GM23338 (cell line): ENCODE measurements at regions not wholly inside any gene's neighbourhood (a gene's known extent, or its start where the extent isn't known, plus 50 kb on each side); places are given as distances from the start of the nearest gene placed in this dataset.

ENCODE experiments used
- ATAC-seq: fragments of 200-7000 bp; cut with Tn5 transposase; 3 replicates; pipeline ENCODE4 v1.9.1; 2020
- DNase-seq: peaks from one replicate; pipeline ENCODE4 v3.0.0-alpha.2; 2015; ENCODE audit warnings: low spot score
- H2AFZ ChIP-seq: fragments of 200-600 bp; sonication (generic); 2 replicates; pipeline ENCODE4 v1.8.0; 2016; ENCODE audit warnings: antibody characterized with exemption, mild to moderate bottlenecking, moderate library complexity
- H3F3A ChIP-seq: fragments of 200-600 bp; sonication (generic); replicated peaks from 2 replicates; pipeline ENCODE4 v1.8.0; 2017; ENCODE audit warnings: antibody characterized with exemption, mixed run types, low read depth
- H3K27ac ChIP-seq: fragments of 200-600 bp; sonication (generic); 2 replicates; pipeline ENCODE4 v1.6.1; 2016; ENCODE audit warnings: low read depth
- H3K27me3 ChIP-seq: fragments of 200-600 bp; sonication (generic); 2 replicates; pipeline ENCODE4 v1.8.0; 2016; ENCODE audit warnings: mild to moderate bottlenecking, mixed run types, moderate library complexity; ENCODE audit not compliant: insufficient read depth
- H3K36me3 ChIP-seq: fragments of 200-600 bp; sonication (generic); 2 replicates; pipeline ENCODE4 v1.8.0; 2016; ENCODE audit warnings: mild to moderate bottlenecking; ENCODE audit not compliant: insufficient read depth
- H3K4me1 ChIP-seq: fragments of 200-600 bp; sonication (generic); 2 replicates; pipeline ENCODE4 v1.8.0; 2016; ENCODE audit warnings: mild to moderate bottlenecking, moderate library complexity; ENCODE audit not compliant: insufficient read depth
- H3K4me2 ChIP-seq: fragments of 200-600 bp; sonication (generic); 2 replicates; pipeline ENCODE4 v1.7.1; 2017; ENCODE audit warnings: mixed run types
- H3K4me3 ChIP-seq: fragments of 200-600 bp; sonication (generic); 2 replicates; pipeline ENCODE4 v1.6.1; 2016; ENCODE audit warnings: mixed run types
- H3K79me2 ChIP-seq: fragments of 200-600 bp; sonication (generic); replicated peaks from 2 replicates; pipeline ENCODE4 v1.8.0; 2017; ENCODE audit warnings: mild to moderate bottlenecking; ENCODE audit not compliant: insufficient read depth
- H3K9me2 ChIP-seq: fragments of 200-600 bp; sonication (generic); 2 replicates; pipeline ENCODE4 v1.8.0; 2017; ENCODE audit not compliant: insufficient read depth
- H4K20me1 ChIP-seq: fragments of 200-600 bp; sonication (generic); replicated peaks from 2 replicates; pipeline ENCODE4 v1.8.0; 2017; ENCODE audit warnings: mild to moderate bottlenecking; ENCODE audit not compliant: insufficient read depth
- H3K27ac Mint-ChIP-seq: 2 replicates; pipeline ENCODE4 v1.8.0; 2020; ENCODE audit warnings: inconsistent platforms, mild to moderate bottlenecking, moderate library complexity, mixed read lengths
- H3K27me3 Mint-ChIP-seq: 3 replicates; pipeline ENCODE4 v1.8.0; 2022; ENCODE audit warnings: low read depth, mild to moderate bottlenecking, moderate library complexity, mixed read lengths, inconsistent platforms; ENCODE audit not compliant: insufficient read depth, poor library complexity
- H3K36me3 Mint-ChIP-seq: 3 replicates; pipeline ENCODE4 v1.8.0; 2021; ENCODE audit warnings: low read depth, mild to moderate bottlenecking, inconsistent platforms, moderate library complexity, mixed read lengths
- H3K4me1 Mint-ChIP-seq: 3 replicates; pipeline ENCODE4 v1.8.0; 2020; ENCODE audit warnings: mild to moderate bottlenecking, inconsistent platforms, mixed read lengths
- H3K4me3 Mint-ChIP-seq: 3 replicates; pipeline ENCODE4 v1.8.0; 2021; ENCODE audit warnings: moderate library complexity, mild to moderate bottlenecking, inconsistent platforms, mixed read lengths
- H3K9me3 Mint-ChIP-seq: 3 replicates; pipeline ENCODE4 v1.8.0; 2020; ENCODE audit warnings: moderate library complexity, mild to moderate bottlenecking, inconsistent platforms, mixed read lengths
- JUNB ChIP-seq: IDR thresholded peaks from one replicate; pipeline ENCODE4 v1.6.1; 2016; ENCODE audit warnings: antibody characterized with exemption; ENCODE audit not compliant: unreplicated experiment
- NANOG ChIP-seq: IDR thresholded peaks from 2 replicates; pipeline ENCODE4 v1.6.1; 2016; ENCODE audit warnings: antibody characterized with exemption, borderline replicate concordance
- ZNF114 ChIP-seq: fragments of 250-450 bp; sonication (Bioruptor Pico); IDR thresholded peaks from 2 replicates; pipeline ENCODE4 v1.5.0; 2020; ENCODE audit warnings: mild to moderate bottlenecking, moderate library complexity
- ZNF331 ChIP-seq: fragments of 250-450 bp; sonication (Bioruptor Pico); IDR thresholded peaks from 2 replicates; pipeline ENCODE4 v1.5.0; 2020; ENCODE audit warnings: low read depth, mild to moderate bottlenecking, moderate library complexity
- ZNF462 ChIP-seq: fragments of 250-450 bp; sonication (Bioruptor Pico); IDR thresholded peaks from 2 replicates; pipeline ENCODE4 v1.5.0; 2020; ENCODE audit warnings: mild to moderate bottlenecking, moderate library complexity
- TF ChIP-seq, protein P1 (sequence below): IDR thresholded peaks from one replicate; pipeline ENCODE4 v1.6.1; 2018; ENCODE audit warnings: antibody characterized with exemption; ENCODE audit not compliant: unreplicated experiment

GRCh38 chr6:43950731-43951062 lies 176.6 kb downstream of the MRPL14 start (continued):
- no peak for TF ChIP-seq ZNF462 (CRISPR knock-in tag)

DNA sequence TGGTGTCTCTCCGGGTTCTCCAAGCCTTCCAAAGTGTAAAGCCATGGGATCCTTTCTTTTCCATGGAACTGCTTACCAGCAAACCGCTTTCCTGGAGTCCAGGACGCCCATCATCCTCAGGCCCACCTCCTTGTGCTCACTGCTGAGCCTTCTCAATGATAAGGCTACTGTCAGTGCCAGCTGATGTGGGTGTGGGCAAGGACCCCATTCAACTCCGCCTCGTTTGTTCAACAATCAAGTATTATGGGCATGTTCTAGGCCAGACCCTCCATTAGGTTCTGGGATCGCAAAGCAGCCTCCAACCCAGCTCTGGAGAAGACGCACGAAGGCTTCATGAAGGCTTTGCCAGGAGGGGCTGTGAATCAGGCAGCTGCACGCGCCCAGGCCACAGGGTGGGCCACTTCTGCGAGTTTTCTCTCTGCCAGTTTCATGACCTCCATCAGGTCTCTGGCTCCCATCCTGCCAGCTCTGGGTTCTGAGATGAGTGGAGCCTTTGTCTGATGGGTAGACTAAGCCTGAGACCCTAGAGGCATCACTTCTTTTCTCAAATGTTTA lies 177.1 kb downstream of the MRPL14 start:
- Mint-ChIP-seq H3K36me3 (no peaks in the 10 kb centered on the region), H3K4me1 (peaks cover 5% of the 10 kb centered on the region; the same call in 1 of the 3 replicates), H3K27me3 (peaks cover 8% of the 10 kb centered on the region), H3K27ac (no peak overlapping the region), H3K4me3 (no peak overlapping the region), H3K9me3 (peaks cover 3% of the 10 kb centered on the region; the same call in 2 of the 3 replicates)
- Histone ChIP-seq H3K36me3 (no peaks in the 10 kb centered on the region), H3K4me1 (no peaks in the 10 kb centered on the region), H3K9me2 (no peaks in the 10 kb centered on the region), H2AFZ (no peak overlapping the region), H3K27me3 (no peaks in the 10 kb centered on the region), H3K27ac (no peak overlapping the region), H4K20me1 (no peaks in the 10 kb centered on the region), H3K4me3 (no peak overlapping the region), H3K4me2 (no peak overlapping the region), H3K79me2 (no peaks in the 10 kb centered on the region), H3F3A (no peaks in the 10 kb centered on the region)
- ATAC-seq (no peak), DNase-seq (no peak)
- TF ChIP-seq ZNF114 (CRISPR knock-in tag): no peak
- no peak for TF ChIP-seq ZNF331 (CRISPR knock-in tag)
- TF ChIP-seq, protein P1, sequence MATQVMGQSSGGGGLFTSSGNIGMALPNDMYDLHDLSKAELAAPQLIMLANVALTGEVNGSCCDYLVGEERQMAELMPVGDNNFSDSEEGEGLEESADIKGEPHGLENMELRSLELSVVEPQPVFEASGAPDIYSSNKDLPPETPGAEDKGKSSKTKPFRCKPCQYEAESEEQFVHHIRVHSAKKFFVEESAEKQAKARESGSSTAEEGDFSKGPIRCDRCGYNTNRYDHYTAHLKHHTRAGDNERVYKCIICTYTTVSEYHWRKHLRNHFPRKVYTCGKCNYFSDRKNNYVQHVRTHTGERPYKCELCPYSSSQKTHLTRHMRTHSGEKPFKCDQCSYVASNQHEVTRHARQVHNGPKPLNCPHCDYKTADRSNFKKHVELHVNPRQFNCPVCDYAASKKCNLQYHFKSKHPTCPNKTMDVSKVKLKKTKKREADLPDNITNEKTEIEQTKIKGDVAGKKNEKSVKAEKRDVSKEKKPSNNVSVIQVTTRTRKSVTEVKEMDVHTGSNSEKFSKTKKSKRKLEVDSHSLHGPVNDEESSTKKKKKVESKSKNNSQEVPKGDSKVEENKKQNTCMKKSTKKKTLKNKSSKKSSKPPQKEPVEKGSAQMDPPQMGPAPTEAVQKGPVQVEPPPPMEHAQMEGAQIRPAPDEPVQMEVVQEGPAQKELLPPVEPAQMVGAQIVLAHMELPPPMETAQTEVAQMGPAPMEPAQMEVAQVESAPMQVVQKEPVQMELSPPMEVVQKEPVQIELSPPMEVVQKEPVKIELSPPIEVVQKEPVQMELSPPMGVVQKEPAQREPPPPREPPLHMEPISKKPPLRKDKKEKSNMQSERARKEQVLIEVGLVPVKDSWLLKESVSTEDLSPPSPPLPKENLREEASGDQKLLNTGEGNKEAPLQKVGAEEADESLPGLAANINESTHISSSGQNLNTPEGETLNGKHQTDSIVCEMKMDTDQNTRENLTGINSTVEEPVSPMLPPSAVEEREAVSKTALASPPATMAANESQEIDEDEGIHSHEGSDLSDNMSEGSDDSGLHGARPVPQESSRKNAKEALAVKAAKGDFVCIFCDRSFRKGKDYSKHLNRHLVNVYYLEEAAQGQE: no peak
- TF ChIP-seq NANOG: no peak
- TF ChIP-seq JUNB: no peak
